KMS-11 (cell line): ENCODE measurements at regions not wholly inside any gene's neighbourhood (a gene's known extent, or its start where the extent isn't known, plus 50 kb on each side); places are given as distances from the start of the nearest gene placed in this dataset.

Source experiments
- H2AFZ ChIP-seq: fragments of 200-600 bp; sonication (generic); 2 replicates; pipeline ENCODE4 v1.6.1; 2016; ENCODE audit warnings: antibody characterized with exemption, mixed run types, low read depth
- H3K27ac ChIP-seq: fragments of 200-600 bp; sonication (generic); 2 replicates; pipeline ENCODE4 v1.6.1; 2016; ENCODE audit warnings: mild to moderate bottlenecking, mixed run types
- H3K27me3 ChIP-seq: fragments of 200-600 bp; sonication (generic); 2 replicates; pipeline ENCODE4 v1.6.1; 2017; ENCODE audit warnings: mild to moderate bottlenecking, low read depth, mixed run types, moderate library complexity; ENCODE audit not compliant: insufficient read depth
- H3K36me3 ChIP-seq: fragments of 200-600 bp; sonication (generic); 2 replicates; pipeline ENCODE4 v1.6.1; 2017; ENCODE audit warnings: mild to moderate bottlenecking, mixed run types; ENCODE audit not compliant: insufficient read depth
- H3K4me1 ChIP-seq: fragments of 200-600 bp; sonication (generic); 2 replicates; pipeline ENCODE4 v1.6.1; 2016; ENCODE audit warnings: mild to moderate bottlenecking, low read depth, mixed run types; ENCODE audit not compliant: poor library complexity, severe bottlenecking
- H3K4me2 ChIP-seq: fragments of 200-600 bp; sonication (generic); 2 replicates; pipeline ENCODE4 v1.7.0; 2016; ENCODE audit warnings: mild to moderate bottlenecking, mixed run types
- H3K4me3 ChIP-seq: fragments of 200-600 bp; sonication (generic); IDR thresholded peaks from 2 replicates; pipeline ENCODE4 v1.6.1; 2017; ENCODE audit warnings: low read depth, low read length, mixed read lengths; ENCODE audit not compliant: insufficient read depth
- H3K79me2 ChIP-seq: fragments of 200-600 bp; sonication (generic); 2 replicates; pipeline ENCODE4 v1.6.1; 2016; ENCODE audit warnings: low read depth, mixed run types; ENCODE audit not compliant: insufficient read depth
- H3K9ac ChIP-seq: fragments of 200-600 bp; sonication (generic); 2 replicates; pipeline ENCODE4 v1.6.1; 2016; ENCODE audit warnings: mild to moderate bottlenecking, mixed run types
- H4K20me1 ChIP-seq: fragments of 200-600 bp; sonication (generic); 2 replicates; pipeline ENCODE4 v1.6.1; 2016; ENCODE audit warnings: mild to moderate bottlenecking, mixed run types; ENCODE audit not compliant: insufficient read depth
- TF ChIP-seq, protein P1 (sequence below): fragments of 200-600 bp; sonication (generic); conservative IDR thresholded peaks from 2 replicates; pipeline ENCODE4 v1.6.1; 2017; ENCODE audit warnings: low read depth, mild to moderate bottlenecking, antibody characterized with exemption, low read length, moderate library complexity, mixed read lengths

DNA sequence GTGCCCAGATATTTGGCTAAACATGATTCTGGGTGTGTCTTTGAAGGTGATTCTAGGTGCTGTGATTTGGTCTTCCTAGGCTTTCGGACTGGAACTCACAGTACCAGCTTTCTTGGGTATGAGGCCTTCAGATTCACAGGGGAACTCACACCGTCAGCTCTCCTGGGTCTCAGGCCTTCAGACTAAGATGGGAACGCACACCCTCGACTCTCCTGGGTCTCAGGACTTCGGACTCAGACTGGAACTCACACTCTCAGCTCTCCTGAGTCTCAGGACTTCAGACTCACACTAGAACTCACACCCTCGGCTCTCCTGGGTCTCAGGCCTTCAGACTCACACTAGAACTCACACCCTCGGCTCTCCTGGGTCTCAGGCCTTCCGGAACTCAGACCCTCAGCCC is 137.7 kb downstream of the CRLF2 start:
- Histone ChIP-seq H3K4me3 (no peak overlapping the region), H3K4me2 (no peak overlapping the region), H3K79me2 (no peaks in the 10 kb centered on the region), H2AFZ (no peak overlapping the region), H3K27ac (no peak overlapping the region), H3K27me3 (no peaks in the 10 kb centered on the region), H3K9ac (no peak overlapping the region), H3K36me3 (no peaks in the 10 kb centered on the region), H4K20me1 (no peaks in the 10 kb centered on the region), H3K4me1 (no peaks in the 10 kb centered on the region)
- TF ChIP-seq, protein P1, sequence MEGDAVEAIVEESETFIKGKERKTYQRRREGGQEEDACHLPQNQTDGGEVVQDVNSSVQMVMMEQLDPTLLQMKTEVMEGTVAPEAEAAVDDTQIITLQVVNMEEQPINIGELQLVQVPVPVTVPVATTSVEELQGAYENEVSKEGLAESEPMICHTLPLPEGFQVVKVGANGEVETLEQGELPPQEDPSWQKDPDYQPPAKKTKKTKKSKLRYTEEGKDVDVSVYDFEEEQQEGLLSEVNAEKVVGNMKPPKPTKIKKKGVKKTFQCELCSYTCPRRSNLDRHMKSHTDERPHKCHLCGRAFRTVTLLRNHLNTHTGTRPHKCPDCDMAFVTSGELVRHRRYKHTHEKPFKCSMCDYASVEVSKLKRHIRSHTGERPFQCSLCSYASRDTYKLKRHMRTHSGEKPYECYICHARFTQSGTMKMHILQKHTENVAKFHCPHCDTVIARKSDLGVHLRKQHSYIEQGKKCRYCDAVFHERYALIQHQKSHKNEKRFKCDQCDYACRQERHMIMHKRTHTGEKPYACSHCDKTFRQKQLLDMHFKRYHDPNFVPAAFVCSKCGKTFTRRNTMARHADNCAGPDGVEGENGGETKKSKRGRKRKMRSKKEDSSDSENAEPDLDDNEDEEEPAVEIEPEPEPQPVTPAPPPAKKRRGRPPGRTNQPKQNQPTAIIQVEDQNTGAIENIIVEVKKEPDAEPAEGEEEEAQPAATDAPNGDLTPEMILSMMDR = no peak

DNA sequence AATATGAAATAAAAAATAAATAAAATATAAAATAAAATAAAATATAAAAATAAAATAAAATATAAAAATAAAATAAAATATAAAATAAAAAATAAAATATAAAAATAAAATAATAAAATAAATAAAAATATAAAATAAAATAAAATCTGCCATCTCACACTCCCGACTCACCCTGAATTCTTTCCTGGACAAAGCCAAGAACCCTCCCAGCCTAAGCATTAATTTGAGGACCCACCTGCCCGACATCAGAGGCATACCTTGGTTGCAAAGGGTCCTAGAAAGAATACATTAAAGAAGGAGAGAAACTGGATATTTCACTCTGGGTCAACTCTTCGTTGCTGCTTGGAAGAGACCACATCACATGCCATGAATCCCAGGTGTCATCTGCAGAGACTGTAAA is 138.3 kb downstream of the CRLF2 start:
- H3K36me3 ChIP-seq = no peaks in the 10 kb centered on the region
- H3K27ac ChIP-seq = no peak overlapping the region
- no peaks in the 10 kb centered on the region for H3K27me3 ChIP-seq
- H3K4me3 ChIP-seq = no peak overlapping the region
- H3K9ac ChIP-seq = no peak overlapping the region
- no peaks in the 10 kb centered on the region for H3K79me2 ChIP-seq
- H3K4me1 ChIP-seq = no peaks in the 10 kb centered on the region
- H2AFZ ChIP-seq = no peak overlapping the region
- H3K4me2 ChIP-seq = no peak overlapping the region
- H4K20me1 ChIP-seq = no peaks in the 10 kb centered on the region
- TF ChIP-seq, protein P1 = no peak

DNA sequence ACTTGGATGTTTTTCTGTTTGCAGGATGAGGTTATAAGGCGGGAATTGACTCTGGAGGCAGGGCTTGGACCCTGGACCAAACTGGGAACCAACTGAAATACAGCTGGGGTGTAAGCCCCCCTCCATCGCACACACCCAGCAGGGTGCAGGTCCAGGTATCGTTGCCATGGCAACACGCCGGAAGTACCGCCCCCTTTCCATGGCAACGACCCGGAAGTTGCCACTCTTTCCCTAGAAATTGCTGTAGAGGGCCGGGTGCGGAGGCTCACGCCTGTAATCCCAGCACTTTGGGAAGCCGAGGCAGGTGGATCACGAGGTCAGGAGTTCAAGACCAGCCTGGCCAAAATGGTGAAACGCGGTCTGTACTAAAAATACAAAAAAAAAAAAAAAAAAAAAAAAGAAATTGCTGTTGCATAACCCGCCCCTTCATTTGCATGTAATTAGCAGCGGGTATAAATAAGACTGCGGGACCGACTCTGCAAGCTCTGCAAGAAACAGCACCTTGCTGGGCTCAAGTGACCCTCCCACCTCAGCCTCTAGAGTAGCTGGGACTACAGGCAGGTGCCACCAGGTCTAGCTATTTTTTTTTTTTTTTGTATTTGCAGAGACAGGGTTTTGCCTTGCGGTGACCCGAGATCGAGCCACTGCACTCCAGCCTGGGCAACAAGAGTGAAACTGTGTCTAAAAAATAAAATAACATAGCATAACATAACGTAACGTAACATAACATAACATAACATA is 139.6 kb downstream of the CRLF2 start:
- Histone ChIP-seq H3K36me3 (no peaks in the 10 kb centered on the region), H3K4me2 (no peak overlapping the region), H3K4me1 (no peaks in the 10 kb centered on the region), H2AFZ (no peak overlapping the region), H3K9ac (no peak overlapping the region), H3K27ac (no peak overlapping the region), H3K79me2 (no peaks in the 10 kb centered on the region), H3K27me3 (no peaks in the 10 kb centered on the region), H4K20me1 (no peaks in the 10 kb centered on the region), H3K4me3 (no peak overlapping the region)
- TF ChIP-seq, protein P1 = no peak

DNA sequence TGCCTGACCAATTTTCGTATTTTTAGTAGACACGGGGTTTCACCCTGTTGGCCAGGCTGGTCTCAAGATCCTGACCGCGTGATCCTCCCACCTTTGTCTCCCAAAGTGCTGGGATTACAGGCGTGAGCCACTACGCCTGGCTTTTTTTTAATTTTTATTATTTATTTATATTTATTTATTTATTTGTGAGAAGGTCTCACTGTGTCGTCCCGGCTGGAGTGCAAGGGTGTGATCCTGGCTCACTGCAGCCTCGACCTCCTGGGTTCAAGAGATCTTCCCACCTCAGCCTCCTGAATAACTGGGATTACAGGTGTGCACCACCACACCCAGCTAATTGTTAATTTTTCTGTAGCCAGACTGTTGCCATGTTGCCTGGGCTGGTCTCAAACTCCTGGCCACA is 141.1 kb downstream of the CRLF2 start:
- no peak overlapping the region for H3K4me3 ChIP-seq
- H3K79me2 ChIP-seq = no peaks in the 10 kb centered on the region
- no peak overlapping the region for H2AFZ ChIP-seq
- no peaks in the 10 kb centered on the region for H4K20me1 ChIP-seq
- no peaks in the 10 kb centered on the region for H3K4me1 ChIP-seq
- no peak overlapping the region for H3K4me2 ChIP-seq
- H3K36me3 ChIP-seq = no peaks in the 10 kb centered on the region
- H3K27ac ChIP-seq = no peak overlapping the region
- H3K9ac ChIP-seq = no peak overlapping the region
- no peaks in the 10 kb centered on the region for H3K27me3 ChIP-seq
- TF ChIP-seq, protein P1 = no peak
